Sigmoid colon (tissue), 6 donors: ENCODE measurements at regions not wholly inside any gene's neighbourhood (a gene's known extent, or its start where the extent isn't known, plus 50 kb on each side); places are given as distances from the start of the nearest gene placed in this dataset.

ENCODE experiments used
- DNase-seq: peaks from one replicate; pipeline ENCODE4 v3.0.0-alpha.2; 2019
- H3K27ac ChIP-seq, 4 donors: fragments of 200-600 bp; sonication (generic); one replicate each; pipeline ENCODE4 v1.5.1; 2016 to 2019; ENCODE audit warnings: mild to moderate bottlenecking in 1 of 4
- H3K27me3 ChIP-seq, 3 donors: fragments of 200-600 bp; sonication (generic); one replicate each; pipeline ENCODE4 v1.5.1; 2019; ENCODE audit warnings: mild to moderate bottlenecking in 1 of 3
- H3K36me3 ChIP-seq, 4 donors: fragments of 200-600 bp; sonication (generic); one replicate each; pipeline ENCODE4 v1.5.1; 2016 to 2019
- H3K4me1 ChIP-seq, 4 donors: fragments of 200-600 bp; sonication (generic); one replicate each; pipeline ENCODE4 v1.5.1; 2017 to 2019
- H3K4me3 ChIP-seq, 4 donors: fragments of 200-600 bp; sonication (generic); one replicate each; pipeline ENCODE4 v1.5.1; 2017 to 2019; ENCODE audit warnings: mild to moderate bottlenecking in 2 of 4, moderate library complexity in 1 of 4
- H3K9me3 ChIP-seq, 4 donors: fragments of 200-600 bp in 3 of 4; sonication (generic) in 3 of 4; one replicate each; pipeline versions ENCODE4 v1.5.1 to v1.6.1; 2013 to 2019
- EP300 ChIP-seq, 4 donors: sonication (generic); formaldehyde crosslinking; IDR thresholded peaks; one replicate each; pipeline ENCODE4 v1.6.1; 2017; ENCODE audit warnings: antibody characterized with exemption in 4 of 4
- POLR2A ChIP-seq, 2 donors: fragments of 450-650 bp; IDR thresholded peaks; one replicate each; pipeline ENCODE4 v1.6.1; 2016; ENCODE audit warnings: antibody characterized with exemption in 2 of 2, mild to moderate bottlenecking in 2 of 2, moderate library complexity in 2 of 2
- POLR2AphosphoS5 ChIP-seq, 4 donors: sonication (generic); formaldehyde crosslinking; IDR thresholded peaks; one replicate each; pipeline ENCODE4 v1.6.1; 2017; ENCODE audit warnings: antibody characterized with exemption in 4 of 4
- WGBS, 2 donors: extraction: QIAGEN DNeasy Blood & Tissue Kit; methylation state at CpG; one replicate each; pipeline ENCODE4 v1.1.7; 2013; 5-methylcytosine and 5-hydroxymethylcytosine counted together
- intact Hi-C: fragments of 100-400 bp; cut with DNase I; formaldehyde crosslinking; loops from one replicate; pipeline ENCODE4 v1.15.1; 2023
- TF ChIP-seq, protein P1 (sequence below), 4 experiments: fragments of 450-650 bp in 3 of 4; fragments of 200-600 bp in 1 of 4; IDR thresholded peaks; one replicate each; pipeline ENCODE4 v1.5.1; 2016 to 2019; ENCODE audit warnings: antibody characterized with exemption in 4 of 4, mild to moderate bottlenecking in 3 of 4, moderate library complexity in 2 of 4
- donor health status: healthy with polysubstance abuse.
- donor health status: healthy.

DNA sequence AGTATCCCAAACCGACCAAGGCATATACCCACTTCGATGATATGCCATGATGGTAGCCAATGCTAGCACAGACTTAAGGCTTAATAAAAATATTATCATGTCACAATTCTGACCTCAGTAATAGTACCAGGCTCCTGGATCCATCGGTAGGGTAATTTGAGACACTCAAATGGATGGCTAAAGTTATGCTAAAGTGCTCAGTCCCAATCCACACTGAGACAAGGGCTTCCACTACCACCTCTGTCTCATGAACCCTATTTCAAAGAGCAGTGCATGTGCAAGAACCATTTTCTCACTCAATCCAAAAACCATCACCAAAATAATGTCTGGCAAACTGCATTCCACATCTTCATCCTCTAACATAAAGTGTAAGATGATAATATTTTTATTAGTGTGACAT is 122.4 kb upstream of the KRR1 start:
- DNase-seq = no peak
- Histone ChIP-seq H3K9me3 (no peaks in the 10 kb centered on the region), H3K4me1 (no peaks in the 10 kb centered on the region), H3K27ac (no peak overlapping the region), H3K27me3 (no peaks in the 10 kb centered on the region), H3K4me3 (no peak overlapping the region), H3K36me3 (no peaks in the 10 kb centered on the region)
- 89 to 91% methylated on average over 3 of the region's 3 CpGs for WGBS, 2 donors
- TF ChIP-seq POLR2A (IDR thresholded peaks at IDR 0.05) (no peak), EP300 (IDR thresholded peaks at IDR 0.05) (no peak), POLR2AphosphoS5 (IDR thresholded peaks at IDR 0.05) (no peak)
- TF ChIP-seq, protein P1, sequence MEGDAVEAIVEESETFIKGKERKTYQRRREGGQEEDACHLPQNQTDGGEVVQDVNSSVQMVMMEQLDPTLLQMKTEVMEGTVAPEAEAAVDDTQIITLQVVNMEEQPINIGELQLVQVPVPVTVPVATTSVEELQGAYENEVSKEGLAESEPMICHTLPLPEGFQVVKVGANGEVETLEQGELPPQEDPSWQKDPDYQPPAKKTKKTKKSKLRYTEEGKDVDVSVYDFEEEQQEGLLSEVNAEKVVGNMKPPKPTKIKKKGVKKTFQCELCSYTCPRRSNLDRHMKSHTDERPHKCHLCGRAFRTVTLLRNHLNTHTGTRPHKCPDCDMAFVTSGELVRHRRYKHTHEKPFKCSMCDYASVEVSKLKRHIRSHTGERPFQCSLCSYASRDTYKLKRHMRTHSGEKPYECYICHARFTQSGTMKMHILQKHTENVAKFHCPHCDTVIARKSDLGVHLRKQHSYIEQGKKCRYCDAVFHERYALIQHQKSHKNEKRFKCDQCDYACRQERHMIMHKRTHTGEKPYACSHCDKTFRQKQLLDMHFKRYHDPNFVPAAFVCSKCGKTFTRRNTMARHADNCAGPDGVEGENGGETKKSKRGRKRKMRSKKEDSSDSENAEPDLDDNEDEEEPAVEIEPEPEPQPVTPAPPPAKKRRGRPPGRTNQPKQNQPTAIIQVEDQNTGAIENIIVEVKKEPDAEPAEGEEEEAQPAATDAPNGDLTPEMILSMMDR (IDR thresholded peaks at IDR 0.05) = no peak
- intact Hi-C loops = no loop called here

DNA sequence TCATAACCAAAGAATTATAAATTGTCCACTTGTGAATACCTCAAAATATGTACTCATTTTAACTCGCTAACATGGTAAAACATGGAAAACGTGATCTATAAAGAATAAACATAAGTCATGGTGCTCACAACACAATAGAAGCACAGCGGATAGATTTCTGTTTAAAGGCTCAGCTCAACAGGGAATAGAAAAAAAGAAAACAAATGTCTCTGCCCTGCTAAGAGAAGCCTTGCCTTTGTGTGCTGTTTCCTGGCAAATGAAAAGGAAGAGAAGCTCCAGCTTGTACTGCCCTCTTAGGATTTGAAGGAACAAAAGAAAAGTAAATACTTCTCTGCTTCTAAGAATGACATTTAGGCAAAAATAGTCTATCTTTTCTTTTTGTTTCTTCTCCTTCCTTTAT is 121.0 kb upstream of the KRR1 start:
- Histone ChIP-seq H3K4me3 (no peak overlapping the region), H3K27ac (peak overlapping the region in 1 of 4 donors; percentile 14), H3K9me3 (no peaks in the 10 kb centered on the region), H3K27me3 (no peaks in the 10 kb centered on the region), H3K36me3 (no peaks in the 10 kb centered on the region), H3K4me1 (no peaks in the 10 kb centered on the region)
- 85 to 88% methylated on average over 3 of the region's 3 CpGs for WGBS, 2 donors
- intact Hi-C loops = no loop called here
- no peak for DNase-seq
- no peak for TF ChIP-seq EP300 (IDR thresholded peaks at IDR 0.05)
- TF ChIP-seq POLR2A (IDR thresholded peaks at IDR 0.05) = no peak
- no peak for TF ChIP-seq POLR2AphosphoS5 (IDR thresholded peaks at IDR 0.05)

DNA sequence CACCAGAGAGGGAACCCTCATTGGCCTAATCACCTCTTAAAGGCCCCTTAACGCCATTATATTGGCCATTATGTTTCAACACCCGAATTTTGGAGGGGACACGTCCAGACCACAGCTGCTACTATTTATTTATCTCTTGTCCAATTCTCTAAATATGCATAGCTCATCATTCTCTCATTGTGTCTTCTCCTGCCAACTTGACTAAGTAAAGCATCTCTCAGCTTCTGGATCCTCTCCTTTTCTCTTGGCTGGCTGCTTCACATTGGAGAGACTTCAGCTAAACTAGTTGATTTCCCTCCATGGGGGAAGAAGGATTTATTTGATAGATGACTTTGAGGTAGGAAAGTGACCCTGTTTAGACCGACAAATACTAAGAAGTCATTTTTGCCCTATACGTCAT is 120.4 kb upstream of the KRR1 start:
- H3K36me3 ChIP-seq = no peaks in the 10 kb centered on the region
- H3K27ac ChIP-seq = no peak overlapping the region
- no peaks in the 10 kb centered on the region for H3K9me3 ChIP-seq
- intact Hi-C loops = no loop called here
- 84 to 85% methylated on average over 5 of the region's 5 CpGs for WGBS, 2 donors
- TF ChIP-seq POLR2AphosphoS5 (IDR thresholded peaks at IDR 0.05) (no peak), POLR2A (IDR thresholded peaks at IDR 0.05) (no peak), EP300 (IDR thresholded peaks at IDR 0.05) (no peak)
- TF ChIP-seq, protein P1 (IDR thresholded peaks at IDR 0.05) = no peak
- H3K4me3 ChIP-seq = no peak overlapping the region
- no peaks in the 10 kb centered on the region for H3K4me1 ChIP-seq
- no peak for DNase-seq
- no peaks in the 10 kb centered on the region for H3K27me3 ChIP-seq

DNA sequence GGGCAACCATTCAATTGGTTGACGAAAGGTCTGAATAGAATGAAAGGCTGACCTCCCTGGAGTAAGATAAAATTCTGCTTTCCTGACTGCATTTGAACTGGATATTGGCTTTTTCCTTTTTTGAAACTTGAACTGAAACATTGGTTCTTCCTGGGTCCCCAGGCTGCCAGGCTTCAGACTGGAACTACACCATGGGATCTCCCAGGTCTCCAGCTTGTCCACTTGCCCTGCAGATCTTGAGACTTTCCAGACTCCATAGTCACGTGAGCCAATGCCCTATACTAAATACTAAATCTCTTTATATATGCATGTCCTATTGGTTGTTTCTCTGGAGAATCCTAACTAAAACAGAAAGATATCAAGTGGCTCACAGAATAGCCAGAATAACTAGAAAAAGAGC is 118.7 kb upstream of the KRR1 start:
- intact Hi-C loops = no loop called here
- Histone ChIP-seq H3K36me3 (no peaks in the 10 kb centered on the region), H3K4me1 (no peaks in the 10 kb centered on the region), H3K27ac (no peak overlapping the region), H3K4me3 (no peak overlapping the region), H3K9me3 (no peaks in the 10 kb centered on the region), H3K27me3 (no peaks in the 10 kb centered on the region)
- no peak for TF ChIP-seq POLR2AphosphoS5 (IDR thresholded peaks at IDR 0.05)
- TF ChIP-seq, protein P1 (IDR thresholded peaks at IDR 0.05) = no peak
- TF ChIP-seq EP300 (IDR thresholded peaks at IDR 0.05) = no peak
- no peak for TF ChIP-seq POLR2A (IDR thresholded peaks at IDR 0.05)
- 77 to 93% methylated on average over 2 of the region's 2 CpGs for WGBS, 2 donors
- DNase-seq = no peak

DNA sequence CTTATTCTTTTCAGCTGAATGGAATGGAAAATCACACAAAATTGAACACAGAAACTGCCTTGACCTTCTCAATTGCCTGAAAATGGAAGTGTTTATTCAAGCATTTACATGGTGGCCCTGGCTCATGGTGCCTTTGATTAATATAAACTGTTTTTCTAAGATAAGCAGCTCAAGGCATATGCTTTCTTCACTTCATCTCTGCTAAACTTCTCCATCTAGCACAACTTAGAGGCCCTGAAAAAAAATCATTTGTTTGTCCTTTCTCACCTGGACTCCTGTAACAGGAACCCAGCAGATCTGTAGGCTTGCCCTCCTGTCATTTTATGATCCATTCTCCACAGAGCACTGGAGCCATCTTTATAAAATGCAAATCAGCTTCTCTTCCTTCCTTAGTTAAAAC is 117.5 kb upstream of the KRR1 start:
- Histone ChIP-seq H3K4me1 (no peaks in the 10 kb centered on the region), H3K36me3 (no peaks in the 10 kb centered on the region), H3K27me3 (no peaks in the 10 kb centered on the region), H3K27ac (no peak overlapping the region), H3K4me3 (no peak overlapping the region), H3K9me3 (no peaks in the 10 kb centered on the region)
- no peak for TF ChIP-seq POLR2AphosphoS5 (IDR thresholded peaks at IDR 0.05)
- TF ChIP-seq EP300 (IDR thresholded peaks at IDR 0.05) = no peak
- TF ChIP-seq, protein P1 (IDR thresholded peaks at IDR 0.05) = no peak
- TF ChIP-seq POLR2A (IDR thresholded peaks at IDR 0.05) = no peak
- intact Hi-C loops = loop anchor here (1.0 kb wide), 1 partner anchor 26 kb away; no protein-coding TSS in a partner anchor
- DNase-seq = no peak
